K562 (cell line): ENCODE measurements at regions not wholly inside any gene's neighbourhood (a gene's known extent, or its start where the extent isn't known, plus 50 kb on each side); places are given as distances from the start of the nearest gene placed in this dataset.

ENCODE experiments used
- ATAC-seq: fragments of 200-7000 bp; cut with Tn5 transposase; 3 replicates; pipeline ENCODE4 v1.9.1; 2020; ENCODE audit warnings: moderate library complexity
- BruUV-seq: library from RNA; stranded (reverse); fragments of 400-500 nt; replicated peaks from 2 replicates; lab custom pipeline; 2021; lab: Mats Ljungman, UMichigan
- CTCF ChIA-PET: fragments of 300-600 bp; formaldehyde crosslinking; extraction: SDS; loops from one replicate; lab custom pipeline; 2021; ENCODE audit warnings: low intra/inter-chr PET ratio; lab: Yijun Ruan, JAX
- POLR2A ChIA-PET: fragments of 300-600, 350-650 bp; sonication (Branson Sonifier 250); formaldehyde crosslinking; extraction: SDS; loops from one replicate; lab custom pipeline; 2021; ENCODE audit warnings: antibody characterized with exemption, inconsistent platforms; lab: Yijun Ruan, JAX
- DNase-seq, 4 experiments: peaks; one replicate each; pipeline versions ENCODE4 v3.0.0 to v3.0.0-alpha.2; 2011 to 2018; ENCODE audit warnings: low spot score in 3 of 4, mixed read lengths in 3 of 4; ENCODE audit errors: extremely low read depth in 1 of 4
- FAIRE-seq: peaks from 2 replicates; lab custom pipeline; 2011; peaks lifted over from hg19 to GRCh38; lab: Jason Lieb, UNC
- H2AFZ ChIP-seq: 2 replicates; pipeline ENCODE4 v1.6.0; 2011; ENCODE audit warnings: low read depth, low read length, control low read depth, inconsistent platforms
- H3K27ac ChIP-seq: fragments of 200-600 bp; 3 replicates; pipeline ENCODE4 v1.8.0; 2011; ENCODE audit warnings: low read depth, mild to moderate bottlenecking, control low read depth, inconsistent platforms, low read length, moderate library complexity, mixed read lengths; ENCODE audit errors: extremely low read depth
- H3K27me3 ChIP-seq, 2 experiments: fragments of 300-600 bp in 1 of 2; 2 replicates in 1 of 2; 3 replicates in 1 of 2; pipeline versions ENCODE4 v1.6.0 to v1.8.0; 2011; ENCODE audit warnings: inconsistent platforms in 2 of 2, low read length in 2 of 2, mild to moderate bottlenecking in 1 of 2, mixed read lengths in 1 of 2, moderate library complexity in 1 of 2; ENCODE audit not compliant: control insufficient read depth in 2 of 2, insufficient read depth in 2 of 2
- H3K36me3 ChIP-seq: fragments of 300-600 bp; 3 replicates; pipeline ENCODE4 v1.8.0; 2011; ENCODE audit warnings: mild to moderate bottlenecking, low read length, inconsistent platforms; ENCODE audit not compliant: control insufficient read depth, insufficient read depth
- H3K4me1 ChIP-seq, 2 experiments: fragments of 200-600 bp in 1 of 2; replicated peaks in 1 of 2; 2 replicates in 1 of 2; 3 replicates in 1 of 2; pipeline versions ENCODE4 v1.5.1 to v1.8.0; 2011; ENCODE audit warnings: inconsistent platforms in 2 of 2, low read length in 2 of 2, mild to moderate bottlenecking in 1 of 2, mixed read lengths in 1 of 2, moderate library complexity in 1 of 2; ENCODE audit not compliant: control insufficient read depth in 2 of 2, insufficient read depth in 2 of 2
- H3K4me2 ChIP-seq: 2 replicates; pipeline ENCODE4 v1.6.1; 2011; ENCODE audit warnings: low read length, control low read depth, inconsistent platforms, mixed read lengths; ENCODE audit not compliant: insufficient read depth
- H3K4me3 ChIP-seq: fragments of 200-600 bp; sonication (generic), shearing (Covaris generic); 2 replicates; pipeline ENCODE4 v1.5.1; 2016; ENCODE audit warnings: control low read depth, inconsistent platforms
- H3K79me2 ChIP-seq: fragments of 200-600 bp; 3 replicates; pipeline ENCODE4 v1.8.0; 2011; ENCODE audit warnings: low read length, inconsistent platforms; ENCODE audit not compliant: control insufficient read depth, insufficient read depth
- H3K9ac ChIP-seq, 2 experiments: 2 replicates each; pipeline versions ENCODE4 v1.6.0 to v1.6.1; 2011; ENCODE audit warnings: low read depth in 2 of 2, low read length in 2 of 2, control low read depth in 1 of 2, inconsistent platforms in 1 of 2, mild to moderate bottlenecking in 1 of 2, mixed read lengths in 1 of 2; ENCODE audit not compliant: insufficient read depth in 1 of 2
- H3K9me1 ChIP-seq: one replicate; pipeline ENCODE4 v1.6.0; 2011; ENCODE audit warnings: inconsistent platforms, mild to moderate bottlenecking, low read length, moderate library complexity; ENCODE audit not compliant: control insufficient read depth, insufficient read depth
- H3K9me3 ChIP-seq: replicated peaks from 2 replicates; pipeline ENCODE4 v1.5.1; 2011; ENCODE audit warnings: low read depth, low read length, inconsistent platforms; ENCODE audit not compliant: control insufficient read depth, insufficient read depth
- H4K20me1 ChIP-seq: replicated peaks from 2 replicates; pipeline ENCODE4 v1.6.1; 2011; ENCODE audit warnings: low read length, inconsistent platforms, mixed read lengths; ENCODE audit not compliant: control insufficient read depth, insufficient read depth
- HNRNPUL1 ChIP-seq: fragments of 200-400 bp; formaldehyde crosslinking; IDR thresholded peaks from 2 replicates; pipeline ENCODE4 v1.6.1; 2017; ENCODE audit warnings: low read length
- SIRT6 ChIP-seq: IDR thresholded peaks from one replicate; pipeline ENCODE4 v1.6.1; 2012; ENCODE audit warnings: low read depth, mild to moderate bottlenecking, control low read depth, inconsistent platforms, low read length, moderate library complexity
- ZNF197 ChIP-seq: fragments of 200-800 bp; sonication (Bioruptor generic); IDR thresholded peaks from 2 replicates; pipeline ENCODE4 v1.6.1; 2016; ENCODE audit warnings: low read depth, missing genetic modification characterization, missing compliant biosample characterization
- in situ Hi-C: fragments of 300-500 bp; cut with MboI; formaldehyde crosslinking; loops from 4 replicates; pipeline ENCODE4 v1.15.0; 2018; ENCODE audit warnings: inconsistent platforms, mixed read lengths
- intact Hi-C: fragments of 100-400 bp; cut with micrococcal nuclease; formaldehyde crosslinking; loops from 2 replicates; pipeline ENCODE4 v1.14.2; 2022
- TF ChIP-seq, protein P1 (sequence below), 3 experiments: IDR thresholded peaks in 2 of 3; conservative IDR thresholded peaks in 1 of 3; 2 replicates each; pipeline ENCODE4 v1.5.1; 2011 to 2012; ENCODE audit warnings: low read length in 3 of 3, mild to moderate bottlenecking in 3 of 3, control low read depth in 2 of 3, improper control_type of control experiment in 1 of 3, inconsistent platforms in 1 of 3, low read depth in 1 of 3, mixed read lengths in 1 of 3, moderate library complexity in 1 of 3; ENCODE audit not compliant: insufficient read depth in 2 of 3
- TF ChIP-seq, protein P2 (sequence below): fragments of 450-650 bp; formaldehyde crosslinking; IDR thresholded peaks from 2 replicates; pipeline ENCODE4 v1.4.0; 2022; ENCODE audit warnings: mild to moderate bottlenecking, moderate library complexity

DNA sequence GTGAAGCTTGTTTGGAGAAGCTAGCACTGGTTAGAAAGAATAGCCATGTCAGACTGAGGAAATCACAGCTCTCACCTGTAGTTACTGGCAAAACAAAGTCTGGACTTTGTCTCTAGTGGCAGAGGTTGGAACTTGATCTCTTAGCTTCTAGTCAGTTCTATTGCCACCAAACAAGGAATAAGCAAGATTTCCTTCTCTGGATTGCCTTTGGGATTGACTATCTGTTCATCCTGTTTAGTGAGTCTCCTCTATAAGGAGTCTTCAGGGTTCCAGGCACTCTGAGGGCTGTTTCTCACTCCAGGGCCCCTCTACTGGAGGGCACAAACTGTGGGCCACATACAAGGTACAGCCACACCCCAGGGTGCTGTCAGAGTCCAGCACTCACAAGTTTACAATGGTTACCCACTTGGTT, 426.6 kb upstream of the THBS1 start:
- Histone ChIP-seq H3K79me2 (no peaks in the 10 kb centered on the region), H3K4me2 (no peak overlapping the region), H3K9me3 (no peaks in the 10 kb centered on the region), H2AFZ (no peak overlapping the region), H3K36me3 (no peaks in the 10 kb centered on the region), H3K9ac (no peak overlapping the region), H3K27me3 (peaks cover 3 to 4% of the 10 kb centered on the region in 2 experiments; a peak in 2 of 5 replicates), H3K27ac (no peak overlapping the region), H4K20me1 (no peaks in the 10 kb centered on the region), H3K4me1 (no peaks in the 10 kb centered on the region; a peak in 1 of 5 replicates), H3K4me3 (no peak overlapping the region), H3K9me1 (no peaks in the 10 kb centered on the region)
- peak in 2 of 4 experiments; percentile 10 to 13 for DNase-seq
- intact Hi-C loops (no loop called here), in situ Hi-C loops (no loop called here)
- no peak for TF ChIP-seq SIRT6
- no peak for TF ChIP-seq HNRNPUL1
- no peak for TF ChIP-seq ZNF197 (CRISPR knock-in tag)
- TF ChIP-seq, protein P1, sequence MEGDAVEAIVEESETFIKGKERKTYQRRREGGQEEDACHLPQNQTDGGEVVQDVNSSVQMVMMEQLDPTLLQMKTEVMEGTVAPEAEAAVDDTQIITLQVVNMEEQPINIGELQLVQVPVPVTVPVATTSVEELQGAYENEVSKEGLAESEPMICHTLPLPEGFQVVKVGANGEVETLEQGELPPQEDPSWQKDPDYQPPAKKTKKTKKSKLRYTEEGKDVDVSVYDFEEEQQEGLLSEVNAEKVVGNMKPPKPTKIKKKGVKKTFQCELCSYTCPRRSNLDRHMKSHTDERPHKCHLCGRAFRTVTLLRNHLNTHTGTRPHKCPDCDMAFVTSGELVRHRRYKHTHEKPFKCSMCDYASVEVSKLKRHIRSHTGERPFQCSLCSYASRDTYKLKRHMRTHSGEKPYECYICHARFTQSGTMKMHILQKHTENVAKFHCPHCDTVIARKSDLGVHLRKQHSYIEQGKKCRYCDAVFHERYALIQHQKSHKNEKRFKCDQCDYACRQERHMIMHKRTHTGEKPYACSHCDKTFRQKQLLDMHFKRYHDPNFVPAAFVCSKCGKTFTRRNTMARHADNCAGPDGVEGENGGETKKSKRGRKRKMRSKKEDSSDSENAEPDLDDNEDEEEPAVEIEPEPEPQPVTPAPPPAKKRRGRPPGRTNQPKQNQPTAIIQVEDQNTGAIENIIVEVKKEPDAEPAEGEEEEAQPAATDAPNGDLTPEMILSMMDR (IDR thresholded peaks at IDR 0.05 in 2 of 3, conservative IDR thresholded peaks at IDR 0.05 in 1 of 3; ENCODE audit: insufficient read depth in 2 of 3, low read depth in 1 of 3, low read length in 3 of 3): 0 out of 6 replicates have a peak, but pooled peaks of 1 of the 3 experiments have one; percentile 7
- TF ChIP-seq, protein P2, sequence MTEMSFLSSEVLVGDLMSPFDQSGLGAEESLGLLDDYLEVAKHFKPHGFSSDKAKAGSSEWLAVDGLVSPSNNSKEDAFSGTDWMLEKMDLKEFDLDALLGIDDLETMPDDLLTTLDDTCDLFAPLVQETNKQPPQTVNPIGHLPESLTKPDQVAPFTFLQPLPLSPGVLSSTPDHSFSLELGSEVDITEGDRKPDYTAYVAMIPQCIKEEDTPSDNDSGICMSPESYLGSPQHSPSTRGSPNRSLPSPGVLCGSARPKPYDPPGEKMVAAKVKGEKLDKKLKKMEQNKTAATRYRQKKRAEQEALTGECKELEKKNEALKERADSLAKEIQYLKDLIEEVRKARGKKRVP (CRISPR knock-in tag): no peak
- FAIRE-seq: no peak
- ATAC-seq: peak; percentile 32; the same call in 1 of the 3 replicates
- ChIA-PET CTCF (no interaction called here), POLR2A (interaction anchor here (1.2 kb wide), 1 partner anchor 13 kb away, joined by 3 read pairs; no protein-coding TSS in a partner anchor)
- BruUV-seq: no TSS peak
